Thyroid gland (tissue), 4 donors: ENCODE measurements at regions not wholly inside any gene's neighbourhood (a gene's known extent, or its start where the extent isn't known, plus 50 kb on each side); places are given as distances from the start of the nearest gene placed in this dataset.

ENCODE experiments used
- POLR2A ChIP-seq, 2 donors: fragments of 450-650 bp; IDR thresholded peaks; one replicate each; pipeline ENCODE4 v1.6.1; 2017; ENCODE audit warnings: antibody characterized with exemption in 2 of 2, mild to moderate bottlenecking in 2 of 2, moderate library complexity in 1 of 2
- TF ChIP-seq, protein P1 (sequence below), 6 experiments: fragments of 200-600 bp in 3 of 6; fragments of 450-650 bp in 3 of 6; sonication (generic) in 3 of 6; IDR thresholded peaks; one replicate each; pipeline ENCODE4 v1.5.1; 2016 to 2019; ENCODE audit warnings: antibody characterized with exemption in 6 of 6, mild to moderate bottlenecking in 2 of 6, inconsistent platforms in 1 of 6, moderate library complexity in 1 of 6

DNA sequence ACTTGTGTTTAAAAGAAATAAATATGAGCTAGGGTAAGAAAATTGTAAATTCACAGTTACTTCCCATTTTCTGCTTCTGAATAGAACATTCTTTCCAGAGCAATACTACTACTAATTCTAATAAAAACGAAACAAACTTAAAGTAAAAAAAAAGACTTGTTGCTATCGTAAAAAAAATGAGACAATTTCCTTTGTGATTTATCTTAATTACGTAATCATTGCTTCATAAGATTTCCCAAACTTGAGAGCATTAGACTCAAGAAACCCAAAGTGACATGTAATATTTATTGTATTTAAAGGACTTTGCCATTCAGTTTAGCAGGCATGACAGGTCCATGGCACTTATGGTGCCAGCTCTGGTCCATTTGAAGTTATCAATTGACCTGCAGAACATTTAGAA lies 153.8 kb downstream of the AQP4 start:
- TF ChIP-seq, protein P1, sequence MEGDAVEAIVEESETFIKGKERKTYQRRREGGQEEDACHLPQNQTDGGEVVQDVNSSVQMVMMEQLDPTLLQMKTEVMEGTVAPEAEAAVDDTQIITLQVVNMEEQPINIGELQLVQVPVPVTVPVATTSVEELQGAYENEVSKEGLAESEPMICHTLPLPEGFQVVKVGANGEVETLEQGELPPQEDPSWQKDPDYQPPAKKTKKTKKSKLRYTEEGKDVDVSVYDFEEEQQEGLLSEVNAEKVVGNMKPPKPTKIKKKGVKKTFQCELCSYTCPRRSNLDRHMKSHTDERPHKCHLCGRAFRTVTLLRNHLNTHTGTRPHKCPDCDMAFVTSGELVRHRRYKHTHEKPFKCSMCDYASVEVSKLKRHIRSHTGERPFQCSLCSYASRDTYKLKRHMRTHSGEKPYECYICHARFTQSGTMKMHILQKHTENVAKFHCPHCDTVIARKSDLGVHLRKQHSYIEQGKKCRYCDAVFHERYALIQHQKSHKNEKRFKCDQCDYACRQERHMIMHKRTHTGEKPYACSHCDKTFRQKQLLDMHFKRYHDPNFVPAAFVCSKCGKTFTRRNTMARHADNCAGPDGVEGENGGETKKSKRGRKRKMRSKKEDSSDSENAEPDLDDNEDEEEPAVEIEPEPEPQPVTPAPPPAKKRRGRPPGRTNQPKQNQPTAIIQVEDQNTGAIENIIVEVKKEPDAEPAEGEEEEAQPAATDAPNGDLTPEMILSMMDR (IDR thresholded peaks at IDR 0.05), result no peak
- TF ChIP-seq POLR2A (IDR thresholded peaks at IDR 0.05), result no peak
